Activated naive CD4-positive, alpha-beta T cell (primary cell): ENCODE measurements at regions not wholly inside any gene's neighbourhood (a gene's known extent, or its start where the extent isn't known, plus 50 kb on each side); places are given as distances from the start of the nearest gene placed in this dataset.
"Not testable (repeated sequence)": the region's sequence is repeated elsewhere in the genome, so short reads cannot be mapped to it uniquely, and the experiment has no call there.

Experiments
- DNase-seq, 4 experiments: peaks; one replicate each; lab custom pipeline; 2025; lab: John Stamatoyannopoulos, UW

- no peak for DNase-seq
Measured at GRCh38 chr1:219350172-219350931, 176.7 kb downstream of the LYPLAL1 start.

- no peak for DNase-seq
Measured at GRCh38 chr1:219347921-219348391, 174.3 kb downstream of the LYPLAL1 start.

GRCh38 chr1:219347376-219347775 is 173.7 kb downstream of the LYPLAL1 start:
- DNase-seq, result no peak

- no peak for DNase-seq
Measured at GRCh38 chr1:219345953-219346352, 172.3 kb downstream of the LYPLAL1 start.

DNA sequence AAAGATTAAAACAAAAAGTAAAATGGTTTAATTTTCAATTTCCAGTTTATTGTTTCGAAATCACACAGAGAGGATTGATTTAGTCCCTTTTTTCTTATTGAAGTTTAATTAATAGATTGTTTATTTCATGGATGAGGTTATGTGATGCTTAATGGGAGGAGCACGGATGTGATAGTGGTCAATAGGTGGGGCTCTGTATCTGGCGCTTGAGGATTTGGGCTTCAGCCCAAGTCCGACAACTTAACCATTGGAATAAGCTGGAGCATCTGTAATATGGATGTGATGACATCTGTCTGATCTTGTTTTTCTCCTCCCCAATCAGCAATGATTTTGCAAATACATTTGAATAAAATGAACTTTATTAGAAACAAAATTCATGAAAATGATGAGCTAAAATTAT is 169.2 kb downstream of the LYPLAL1 start:
- DNase-seq, result no peak

DNA sequence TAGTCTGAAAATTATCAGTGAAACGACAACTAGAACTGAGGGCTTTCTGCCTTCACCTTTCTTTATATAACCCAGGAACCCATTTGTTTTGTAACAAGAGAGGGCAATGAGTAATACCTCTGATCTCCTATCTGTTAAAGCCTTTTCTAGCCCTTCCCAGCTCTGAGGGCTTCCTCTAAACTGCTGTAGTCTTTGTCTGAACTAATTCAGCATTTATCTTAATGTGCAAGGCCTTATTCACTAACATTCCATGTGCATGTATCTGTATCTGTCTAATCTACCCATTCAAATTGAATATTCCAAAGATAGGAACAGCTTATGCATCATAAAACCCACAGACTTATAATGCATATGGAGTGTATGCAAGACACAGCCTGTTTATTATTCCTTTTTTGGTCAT is 167.1 kb downstream of the LYPLAL1 start:
- no peak for DNase-seq

DNA sequence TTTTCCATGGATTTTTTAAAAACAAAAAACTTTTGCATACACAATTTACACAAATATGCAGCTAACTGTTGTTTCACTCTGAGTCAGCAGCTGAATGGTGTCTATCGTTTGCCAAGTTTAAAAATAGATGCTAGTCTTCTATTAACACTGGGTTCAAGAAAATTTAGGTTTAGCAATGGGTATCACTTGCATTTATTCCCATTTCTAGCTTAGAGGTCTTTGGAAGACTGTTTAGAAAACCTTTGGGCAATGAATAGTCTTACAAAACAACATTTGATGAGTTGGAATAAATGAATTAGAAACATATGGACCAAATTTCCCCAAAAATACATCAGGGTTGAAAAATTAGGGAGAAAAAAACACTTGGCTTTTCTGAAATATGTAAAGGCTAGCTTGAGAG is 165.8 kb downstream of the LYPLAL1 start:
- DNase-seq, result no peak

GRCh38 chr1:219337588-219337987 is 163.9 kb downstream of the LYPLAL1 start:
- no peak for DNase-seq

GRCh38 chr1:219333626-219334025 is 159.9 kb downstream of the LYPLAL1 start:
- DNase-seq, result no peak

GRCh38 chr1:219331424-219331823 is 157.7 kb downstream of the LYPLAL1 start:
- DNase-seq, result no peak

- no peak for DNase-seq
Measured at GRCh38 chr1:219330669-219331068, 157.0 kb downstream of the LYPLAL1 start.

- DNase-seq, result no peak
Measured at GRCh38 chr1:219330001-219330400, 156.3 kb downstream of the LYPLAL1 start.

- DNase-seq, result no peak
Measured at GRCh38 chr1:219329578-219329977, 155.9 kb downstream of the LYPLAL1 start.

DNA sequence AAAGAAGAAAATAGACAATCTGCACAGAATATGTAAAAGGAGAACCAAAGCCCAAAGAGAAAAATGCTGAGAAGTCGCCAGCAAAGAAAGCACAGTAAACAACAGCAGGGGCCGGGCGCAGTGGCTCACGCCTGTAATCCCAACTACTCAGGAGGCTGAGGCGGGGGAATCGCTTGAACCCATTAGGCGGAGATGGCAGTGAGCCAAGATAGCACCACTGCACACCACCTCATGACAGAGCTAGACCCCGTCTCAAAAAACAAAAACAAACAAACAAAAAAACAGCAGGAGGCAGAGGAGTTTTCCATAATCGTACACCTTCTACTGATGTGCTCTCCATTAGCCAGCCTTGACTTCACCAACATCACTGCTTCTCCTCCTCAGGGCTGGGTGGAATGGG is 153.2 kb downstream of the LYPLAL1 start:
- no peak for DNase-seq

DNA sequence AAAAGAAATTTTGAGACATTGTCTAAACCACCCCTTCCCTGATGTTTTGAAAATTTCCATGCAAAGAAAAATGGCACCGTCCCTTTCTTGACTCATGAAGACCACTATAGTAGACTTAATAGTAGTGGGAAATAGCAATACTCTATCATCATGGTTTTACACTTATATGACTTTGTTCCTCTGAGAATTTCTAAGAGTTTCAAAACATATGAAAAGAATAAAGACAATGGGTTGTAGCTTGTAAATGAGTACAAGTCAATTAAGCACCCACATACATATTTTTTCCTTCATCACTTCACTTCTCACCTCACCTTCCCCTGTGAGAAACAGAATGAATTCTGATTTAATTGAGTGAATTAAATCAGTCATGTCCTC is 151.7 kb downstream of the LYPLAL1 start:
- DNase-seq, result no peak

DNA sequence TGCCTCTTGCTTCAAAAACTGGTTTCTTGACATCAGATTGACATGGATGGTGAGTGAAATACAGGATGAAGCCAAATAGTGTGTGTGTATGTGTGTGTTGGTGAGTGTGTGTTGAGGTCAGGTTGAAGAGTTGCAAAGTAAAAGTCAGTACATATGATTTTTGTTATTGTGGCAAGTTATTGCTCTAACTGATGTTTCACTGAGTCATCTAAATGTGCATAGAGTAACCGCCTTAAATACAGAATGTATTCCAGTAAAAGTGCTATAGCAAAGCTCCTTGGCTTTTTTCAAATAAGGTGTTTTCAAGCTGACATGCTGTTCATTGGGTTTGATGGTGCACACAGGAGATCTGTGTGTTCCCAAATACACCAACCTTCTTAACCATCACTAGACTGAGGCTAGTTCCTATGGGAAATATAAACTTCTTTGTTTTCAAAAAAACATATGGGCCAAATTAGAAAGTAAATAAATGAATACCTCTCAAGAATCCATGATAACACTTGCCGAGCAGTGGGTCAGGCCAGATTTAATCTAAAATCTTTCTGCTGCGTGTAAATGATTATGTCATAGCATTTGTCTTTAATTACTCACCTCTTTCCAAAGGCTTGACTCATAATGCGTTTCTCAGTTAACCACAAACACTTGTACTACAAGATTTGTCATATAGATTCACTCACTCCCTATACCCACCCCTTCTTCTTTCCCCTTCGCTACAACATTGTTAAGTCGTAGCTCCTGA is 151.1 kb downstream of the LYPLAL1 start:
- DNase-seq, result no peak

GRCh38 chr1:219324171-219324570 is 150.5 kb downstream of the LYPLAL1 start:
- no peak for DNase-seq

- no peak for DNase-seq
Measured at GRCh38 chr1:219323426-219323825, 149.7 kb downstream of the LYPLAL1 start.

- no peak for DNase-seq
Measured at GRCh38 chr1:219322766-219323165, 149.1 kb downstream of the LYPLAL1 start.

- DNase-seq, result not testable (repeated sequence)
Measured at GRCh38 chr1:219320563-219320962, 146.9 kb downstream of the LYPLAL1 start.

DNA sequence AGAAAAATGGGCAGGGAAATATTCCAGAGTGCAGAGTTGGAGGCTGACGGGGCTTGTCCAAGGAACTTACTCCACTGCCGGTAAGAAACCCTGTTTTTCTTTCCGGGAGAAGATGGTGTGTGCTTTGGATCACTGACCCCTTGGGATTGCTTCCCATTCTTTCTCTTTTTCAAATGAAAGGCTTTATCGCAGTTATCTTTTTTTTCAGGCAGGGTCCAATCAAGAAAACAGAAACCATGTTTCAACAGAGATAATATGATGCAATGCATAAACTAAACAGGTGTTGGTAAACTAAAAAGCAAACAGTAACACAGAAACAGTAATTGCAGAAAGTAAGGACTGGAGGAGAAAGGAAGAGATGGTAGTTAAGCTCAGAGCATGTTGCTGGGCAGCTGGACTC is 145.1 kb downstream of the LYPLAL1 start:
- no peak for DNase-seq

DNA sequence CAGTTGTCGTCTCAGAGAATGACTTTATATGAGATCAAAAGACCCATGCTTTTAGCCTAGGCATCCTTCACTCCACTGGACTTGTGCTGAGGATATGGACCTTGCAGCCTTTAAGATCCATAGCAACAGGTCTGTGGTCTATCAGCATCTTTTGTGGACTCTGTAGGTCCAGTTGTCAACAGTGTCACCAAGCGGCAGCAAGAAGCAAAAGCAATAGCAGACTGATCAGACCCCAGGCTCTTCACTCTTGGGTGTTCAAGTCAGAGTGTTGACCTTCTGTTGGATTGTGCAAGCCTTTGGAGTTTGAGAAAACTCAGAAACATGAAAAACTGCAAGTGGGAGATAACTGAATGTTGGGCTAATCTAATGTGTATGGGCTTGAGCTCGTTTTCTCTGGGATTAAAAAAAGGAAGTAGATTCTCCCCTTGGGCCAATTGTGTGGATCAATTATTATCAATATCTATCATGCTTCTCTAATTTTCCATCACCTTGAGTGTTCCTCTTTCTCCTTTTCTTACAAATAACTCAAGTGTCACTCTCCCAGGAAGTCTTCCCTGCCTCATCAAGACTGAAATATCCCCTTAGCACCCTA is 144.2 kb downstream of the LYPLAL1 start:
- DNase-seq, result no peak

GRCh38 chr1:219316066-219316465 is 142.4 kb downstream of the LYPLAL1 start:
- no peak for DNase-seq
